Neural cell (in vitro differentiated cells): ENCODE measurements at regions not wholly inside any gene's neighbourhood (a gene's known extent, or its start where the extent isn't known, plus 50 kb on each side); places are given as distances from the start of the nearest gene placed in this dataset.

Source experiments
- H2AFZ ChIP-seq: fragments of 200-600, 300-800 bp; sonication (generic), shearing (Covaris generic); 2 replicates; pipeline ENCODE4 v1.6.0; 2014; ENCODE audit warnings: low read depth, mild to moderate bottlenecking, antibody characterized with exemption, low read length, moderate library complexity
- H3F3A ChIP-seq: fragments of 200-600 bp; shearing (Covaris generic); 2 replicates; pipeline ENCODE4 v1.6.1; 2016; ENCODE audit warnings: mild to moderate bottlenecking, moderate library complexity, mixed read lengths, antibody characterized with exemption, low read length; ENCODE audit not compliant: insufficient read depth, poor library complexity, severe bottlenecking
- H3K27ac ChIP-seq: fragments of 200-600, 300-800 bp; sonication (generic), shearing (Covaris generic); 2 replicates; pipeline ENCODE4 v1.5.1; 2014; ENCODE audit warnings: mild to moderate bottlenecking, low read length, moderate library complexity
- H3K27me3 ChIP-seq: fragments of 300-800, 200-600 bp; sonication (generic), shearing (Covaris generic); 2 replicates; pipeline ENCODE4 v1.6.0; 2014; ENCODE audit warnings: mild to moderate bottlenecking, low read depth, low read length, moderate library complexity; ENCODE audit not compliant: insufficient read depth
- H3K36me3 ChIP-seq: fragments of 300-800, 200-600 bp; sonication (generic), shearing (Covaris generic); 2 replicates; pipeline ENCODE4 v1.5.1; 2014; ENCODE audit warnings: mild to moderate bottlenecking, antibody characterized with exemption, low read length, moderate library complexity; ENCODE audit not compliant: insufficient read depth
- H3K4me2 ChIP-seq: fragments of 300-800, 200-600 bp; sonication (generic), shearing (Covaris generic); 2 replicates; pipeline ENCODE4 v1.6.0; 2014; ENCODE audit warnings: mild to moderate bottlenecking, low read length
- H3K4me3 ChIP-seq: fragments of 300-800, 200-600 bp; sonication (generic), shearing (Covaris generic); 2 replicates; pipeline ENCODE4 v1.5.1; 2014; ENCODE audit warnings: mild to moderate bottlenecking, low read length, moderate library complexity
- H3K79me2 ChIP-seq: fragments of 200-600 bp; shearing (Covaris generic); replicated peaks from 2 replicates; pipeline ENCODE4 v1.6.0; 2014; ENCODE audit warnings: mild to moderate bottlenecking, low read length, moderate library complexity; ENCODE audit not compliant: insufficient read depth
- H3K9ac ChIP-seq: fragments of 300-800, 200-600 bp; sonication (generic), shearing (Covaris generic); 2 replicates; pipeline ENCODE4 v1.6.1; 2016; ENCODE audit warnings: mild to moderate bottlenecking, low read length, mixed read lengths
- H3K9me2 ChIP-seq: fragments of 200-600 bp; shearing (Covaris generic); 2 replicates; pipeline ENCODE4 v1.6.1; 2016; ENCODE audit warnings: mild to moderate bottlenecking, low read length, mixed read lengths; ENCODE audit not compliant: insufficient read depth
- H3K9me3 ChIP-seq: fragments of 200-600, 300-800 bp; sonication (generic), shearing (Covaris generic); 2 replicates; pipeline ENCODE4 v1.6.1; 2016; ENCODE audit warnings: mild to moderate bottlenecking, mixed run types, low read length, moderate library complexity, mixed read lengths
- H4K20me1 ChIP-seq: fragments of 200-600 bp; shearing (Covaris generic); 2 replicates; pipeline ENCODE4 v1.6.1; 2016; ENCODE audit warnings: mild to moderate bottlenecking, mixed run types; ENCODE audit not compliant: insufficient read depth
- CTCF ChIP-seq: fragments of 450-650 bp; IDR thresholded peaks from 2 replicates; pipeline ENCODE4 v1.5.1; 2014; ENCODE audit warnings: antibody characterized with exemption, mild to moderate bottlenecking, moderate library complexity; ENCODE audit not compliant: poor library complexity, severe bottlenecking
- EP300 ChIP-seq: fragments of 450-650 bp; conservative IDR thresholded peaks from 2 replicates; pipeline ENCODE4 v1.6.1; 2014; ENCODE audit warnings: antibody characterized with exemption, mild to moderate bottlenecking, moderate library complexity; ENCODE audit not compliant: poor library complexity, severe bottlenecking
- EZH2 ChIP-seq: fragments of 200-600, 300-800 bp; shearing (Covaris generic), sonication (generic); IDR thresholded peaks from 2 replicates; pipeline ENCODE4 v1.6.1; 2014; ENCODE audit warnings: antibody characterized with exemption, low read length, borderline replicate concordance, mild to moderate bottlenecking; ENCODE audit not compliant: insufficient read depth, poor library complexity, severe bottlenecking
- MXI1 ChIP-seq: fragments of 450-650 bp; conservative IDR thresholded peaks from 2 replicates; pipeline ENCODE4 v1.6.1; 2014; ENCODE audit warnings: antibody characterized with exemption, mild to moderate bottlenecking; ENCODE audit not compliant: poor library complexity, severe bottlenecking
- POLR2AphosphoS5 ChIP-seq: IDR thresholded peaks from 2 replicates; pipeline ENCODE4 v1.6.1; 2012
- RAD21 ChIP-seq: fragments of 450-650 bp; conservative IDR thresholded peaks from 2 replicates; pipeline ENCODE4 v1.6.1; 2014; ENCODE audit warnings: antibody characterized with exemption, mild to moderate bottlenecking, moderate library complexity
- SMC3 ChIP-seq: fragments of 450-650 bp; conservative IDR thresholded peaks from 2 replicates; pipeline ENCODE4 v1.6.1; 2014; ENCODE audit warnings: antibody characterized with exemption, mild to moderate bottlenecking, moderate library complexity; ENCODE audit not compliant: poor library complexity
- TAF1 ChIP-seq: IDR thresholded peaks from 2 replicates; pipeline ENCODE4 v1.6.1; 2012; ENCODE audit warnings: low read depth
- TF ChIP-seq, protein P1 (sequence below): IDR thresholded peaks from 2 replicates; pipeline ENCODE4 v1.6.1; 2012; ENCODE audit warnings: borderline replicate concordance

DNA sequence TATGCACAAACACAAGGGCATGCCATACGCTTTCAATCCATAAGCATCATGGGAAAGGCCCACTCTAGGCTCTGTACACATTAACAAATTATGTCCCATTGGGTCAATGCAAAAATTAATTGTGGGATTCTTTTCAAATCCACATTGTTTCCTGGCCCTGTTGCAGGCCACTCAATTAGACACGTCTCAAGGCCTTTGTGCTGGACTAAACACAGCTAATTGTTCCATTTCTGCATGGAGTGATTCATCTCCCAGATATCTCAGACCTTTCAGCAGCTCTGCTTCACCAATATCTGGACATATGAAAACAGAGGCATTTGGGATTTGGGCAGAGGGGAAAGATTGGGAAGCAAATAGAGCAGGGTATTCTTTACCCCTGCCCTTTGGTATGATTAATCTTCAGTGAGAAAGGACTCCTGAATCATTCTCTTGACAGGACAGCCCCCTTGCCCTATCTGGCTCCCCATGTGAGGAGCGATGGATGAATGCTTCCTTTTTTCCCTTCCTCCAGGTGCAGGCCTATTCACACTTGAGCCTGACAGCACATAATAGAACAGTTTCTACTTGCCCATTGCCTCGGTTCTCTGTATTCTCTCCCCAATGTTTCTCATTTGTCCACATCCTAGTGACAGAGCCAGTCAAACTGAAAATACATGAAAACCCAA is 547.6 kb downstream of the HAO1 start:
- Histone ChIP-seq H3K27me3 (no peaks in the 10 kb centered on the region), H3K27ac (no peak overlapping the region), H3K4me3 (no peak overlapping the region), H4K20me1 (no peaks in the 10 kb centered on the region), H3K9me2 (no peaks in the 10 kb centered on the region), H3F3A (no peaks in the 10 kb centered on the region), H3K9me3 (no peaks in the 10 kb centered on the region), H3K9ac (no peak overlapping the region), H2AFZ (no peak overlapping the region), H3K4me2 (no peak overlapping the region), H3K79me2 (no peaks in the 10 kb centered on the region), H3K36me3 (no peaks in the 10 kb centered on the region)
- TF ChIP-seq TAF1 = no peak
- no peak for TF ChIP-seq CTCF
- no peak for TF ChIP-seq EP300
- TF ChIP-seq MXI1 = no peak
- TF ChIP-seq POLR2AphosphoS5 = no peak
- TF ChIP-seq EZH2 = no peak
- no peak for TF ChIP-seq RAD21
- TF ChIP-seq SMC3 = no peak
- TF ChIP-seq, protein P1, sequence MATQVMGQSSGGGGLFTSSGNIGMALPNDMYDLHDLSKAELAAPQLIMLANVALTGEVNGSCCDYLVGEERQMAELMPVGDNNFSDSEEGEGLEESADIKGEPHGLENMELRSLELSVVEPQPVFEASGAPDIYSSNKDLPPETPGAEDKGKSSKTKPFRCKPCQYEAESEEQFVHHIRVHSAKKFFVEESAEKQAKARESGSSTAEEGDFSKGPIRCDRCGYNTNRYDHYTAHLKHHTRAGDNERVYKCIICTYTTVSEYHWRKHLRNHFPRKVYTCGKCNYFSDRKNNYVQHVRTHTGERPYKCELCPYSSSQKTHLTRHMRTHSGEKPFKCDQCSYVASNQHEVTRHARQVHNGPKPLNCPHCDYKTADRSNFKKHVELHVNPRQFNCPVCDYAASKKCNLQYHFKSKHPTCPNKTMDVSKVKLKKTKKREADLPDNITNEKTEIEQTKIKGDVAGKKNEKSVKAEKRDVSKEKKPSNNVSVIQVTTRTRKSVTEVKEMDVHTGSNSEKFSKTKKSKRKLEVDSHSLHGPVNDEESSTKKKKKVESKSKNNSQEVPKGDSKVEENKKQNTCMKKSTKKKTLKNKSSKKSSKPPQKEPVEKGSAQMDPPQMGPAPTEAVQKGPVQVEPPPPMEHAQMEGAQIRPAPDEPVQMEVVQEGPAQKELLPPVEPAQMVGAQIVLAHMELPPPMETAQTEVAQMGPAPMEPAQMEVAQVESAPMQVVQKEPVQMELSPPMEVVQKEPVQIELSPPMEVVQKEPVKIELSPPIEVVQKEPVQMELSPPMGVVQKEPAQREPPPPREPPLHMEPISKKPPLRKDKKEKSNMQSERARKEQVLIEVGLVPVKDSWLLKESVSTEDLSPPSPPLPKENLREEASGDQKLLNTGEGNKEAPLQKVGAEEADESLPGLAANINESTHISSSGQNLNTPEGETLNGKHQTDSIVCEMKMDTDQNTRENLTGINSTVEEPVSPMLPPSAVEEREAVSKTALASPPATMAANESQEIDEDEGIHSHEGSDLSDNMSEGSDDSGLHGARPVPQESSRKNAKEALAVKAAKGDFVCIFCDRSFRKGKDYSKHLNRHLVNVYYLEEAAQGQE = no peak

DNA sequence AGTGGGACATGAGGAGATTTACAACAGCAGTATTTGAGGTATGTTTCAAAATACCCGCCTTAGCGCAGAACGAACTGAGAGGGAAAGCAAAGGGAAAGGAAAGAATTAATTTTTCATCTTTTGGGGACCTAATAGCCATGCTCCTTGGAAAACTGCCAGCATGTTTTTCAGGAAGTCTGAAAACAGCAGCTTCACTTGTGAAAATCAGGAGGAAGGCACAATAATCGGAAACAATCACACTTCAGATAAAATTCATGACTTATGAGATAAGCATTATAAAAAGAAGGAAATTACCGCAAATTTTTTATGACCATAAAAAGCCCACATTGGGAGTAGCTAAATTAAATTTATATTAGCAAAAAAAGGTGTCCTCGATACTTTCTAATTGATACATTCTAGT is 541.1 kb downstream of the HAO1 start:
- H3F3A ChIP-seq = no peaks in the 10 kb centered on the region
- H3K9me2 ChIP-seq = no peaks in the 10 kb centered on the region
- no peak overlapping the region for H2AFZ ChIP-seq
- H3K27ac ChIP-seq = no peak overlapping the region
- no peak overlapping the region for H3K4me2 ChIP-seq
- H3K36me3 ChIP-seq = no peaks in the 10 kb centered on the region
- no peaks in the 10 kb centered on the region for H3K27me3 ChIP-seq
- H3K79me2 ChIP-seq = no peaks in the 10 kb centered on the region
- H3K4me3 ChIP-seq = no peak overlapping the region
- no peak for TF ChIP-seq RAD21
- TF ChIP-seq, protein P1 = no peak
- no peak for TF ChIP-seq CTCF
- TF ChIP-seq EZH2 = no peak
- H3K9ac ChIP-seq = no peak overlapping the region
- H3K9me3 ChIP-seq = no peaks in the 10 kb centered on the region
- H4K20me1 ChIP-seq = no peaks in the 10 kb centered on the region
